SK-N-SH (cell line): ENCODE measurements at regions not wholly inside any gene's neighbourhood (a gene's known extent, or its start where the extent isn't known, plus 50 kb on each side); places are given as distances from the start of the nearest gene placed in this dataset.

Source experiments
- CTCF ChIP-seq: fragments of 200-600 bp; sonication (generic); IDR thresholded peaks from 2 replicates; pipeline ENCODE4 v1.6.1; 2017; ENCODE audit warnings: antibody characterized with exemption, mild to moderate bottlenecking, moderate library complexity
- ELF1 ChIP-seq: IDR thresholded peaks from 2 replicates; pipeline ENCODE4 v1.4.0; 2012
- FOSL2 ChIP-seq: IDR thresholded peaks from 2 replicates; pipeline ENCODE4 v1.4.0; 2012; ENCODE audit warnings: low read depth, mild to moderate bottlenecking, moderate library complexity, borderline replicate concordance
- GABPA ChIP-seq: IDR thresholded peaks from 2 replicates; pipeline ENCODE4 v1.4.0; 2012; ENCODE audit warnings: low read depth, mild to moderate bottlenecking
- JUND ChIP-seq: IDR thresholded peaks from 2 replicates; pipeline ENCODE4 v1.4.0; 2012
- RAD21 ChIP-seq: IDR thresholded peaks from 2 replicates; pipeline ENCODE4 v1.6.1; 2012; ENCODE audit warnings: mild to moderate bottlenecking, low read length
- REST ChIP-seq: IDR thresholded peaks from 2 replicates; pipeline ENCODE4 v1.6.1; 2012; ENCODE audit warnings: mild to moderate bottlenecking, low read depth, low read length, moderate library complexity
- RFX5 ChIP-seq: IDR thresholded peaks from 2 replicates; pipeline ENCODE4 v1.6.1; 2012; ENCODE audit warnings: mild to moderate bottlenecking, improper control_type of control experiment, low read length
- TAF1 ChIP-seq: IDR thresholded peaks from 2 replicates; pipeline ENCODE4 v1.6.1; 2012; ENCODE audit warnings: low read depth, mild to moderate bottlenecking, low read length, moderate library complexity, borderline replicate concordance

- TF ChIP-seq ELF1 = no peak
- TF ChIP-seq GABPA = no peak
- TF ChIP-seq CTCF = no peak
- TF ChIP-seq RFX5 = no peak
- no peak for TF ChIP-seq TAF1
- TF ChIP-seq REST = no peak
- no peak for TF ChIP-seq JUND
- TF ChIP-seq RAD21 = no peak
- no peak for TF ChIP-seq FOSL2
Observed at GRCh38 chr5:18032744-18033143, 398.5 kb downstream of the TAF11L14 start.
